ENCODE measurements at regions not wholly inside any gene's neighbourhood (a gene's known extent, or its start where the extent isn't known, plus 50 kb on each side); places are given as distances from the start of the nearest gene placed in this dataset.
A peak's percentile ranks its signal among the peaks of the same experiment; 100 is the strongest.

DNA sequence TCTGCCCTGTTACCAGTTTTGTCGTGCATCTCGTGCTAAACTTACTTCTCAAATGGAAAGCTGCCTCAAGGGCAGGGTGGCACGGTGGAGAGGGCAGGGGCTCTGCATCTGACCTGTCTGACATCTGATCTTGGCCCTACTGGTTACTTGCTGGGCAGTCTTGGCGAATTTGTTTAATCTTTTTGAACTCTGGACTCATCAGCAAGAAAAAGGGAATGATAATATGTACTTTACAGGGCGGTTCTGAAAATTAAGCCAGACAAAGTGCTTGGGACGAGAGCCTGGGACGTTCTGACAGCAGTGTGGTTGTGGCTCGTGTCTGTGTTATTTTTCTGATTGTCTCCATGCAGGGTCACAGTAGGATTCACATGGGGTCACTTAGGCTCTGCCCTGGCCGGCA, 659.3 kb downstream of the VRK1 start:
- H3K27me3 ChIP-seq (ENCODE audit: low read depth, low read length) = no peaks in the 10 kb centered on the region
- H3K9me3 ChIP-seq (ENCODE audit: control insufficient read depth in 1 of 2, low read length in 2 of 2) = no peaks in the 10 kb centered on the region
- H3K4me3 ChIP-seq (ENCODE audit: low read depth in 1 of 2, low read length in 2 of 2) = no peak overlapping the region
- no peaks in the 10 kb centered on the region for H3K36me3 ChIP-seq (ENCODE audit: control insufficient read depth in 1 of 2, insufficient read depth in 2 of 2, low read length in 2 of 2)
- peaks cover 0 to 11% of the 10 kb centered on the region in 2 donors for H3K4me1 ChIP-seq (ENCODE audit: control insufficient read depth in 1 of 2, insufficient read depth in 2 of 2, low read length in 2 of 2)
- no peak overlapping the region for H3K27ac ChIP-seq (ENCODE audit: low read length)

DNA sequence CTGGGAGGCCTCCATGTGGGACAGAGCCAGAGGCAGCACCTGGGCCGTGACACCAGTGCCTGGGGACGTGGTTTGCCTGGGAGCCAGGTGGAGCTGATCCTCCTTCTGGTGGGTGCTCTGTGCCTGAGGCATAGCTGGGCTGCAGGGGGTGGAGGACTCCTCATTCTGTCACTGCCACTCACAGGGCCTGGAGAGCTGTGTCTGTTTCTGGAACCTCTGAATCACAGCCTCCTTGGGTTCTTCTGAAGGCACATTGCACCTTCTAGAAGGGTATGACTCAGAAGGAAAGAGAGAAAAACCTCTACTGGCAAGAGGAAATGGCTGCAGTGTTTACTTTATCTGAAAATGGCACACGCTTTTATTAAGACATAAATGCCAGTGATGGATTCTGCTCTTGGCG, 659.8 kb downstream of the VRK1 start:
- H3K4me1 ChIP-seq (ENCODE audit: control insufficient read depth in 1 of 2, insufficient read depth in 2 of 2, low read length in 2 of 2) = peaks cover 0 to 11% of the 10 kb centered on the region in 2 donors
- H3K27me3 ChIP-seq (ENCODE audit: low read depth, low read length) = no peaks in the 10 kb centered on the region
- no peaks in the 10 kb centered on the region for H3K36me3 ChIP-seq (ENCODE audit: control insufficient read depth in 1 of 2, insufficient read depth in 2 of 2, low read length in 2 of 2)
- peaks cover 2 to 4% of the 10 kb centered on the region in 2 donors for H3K9me3 ChIP-seq (ENCODE audit: control insufficient read depth in 1 of 2, low read length in 2 of 2)
- H3K27ac ChIP-seq (ENCODE audit: low read length) = no peak overlapping the region
- no peak overlapping the region for H3K4me3 ChIP-seq (ENCODE audit: low read depth in 1 of 2, low read length in 2 of 2)

DNA sequence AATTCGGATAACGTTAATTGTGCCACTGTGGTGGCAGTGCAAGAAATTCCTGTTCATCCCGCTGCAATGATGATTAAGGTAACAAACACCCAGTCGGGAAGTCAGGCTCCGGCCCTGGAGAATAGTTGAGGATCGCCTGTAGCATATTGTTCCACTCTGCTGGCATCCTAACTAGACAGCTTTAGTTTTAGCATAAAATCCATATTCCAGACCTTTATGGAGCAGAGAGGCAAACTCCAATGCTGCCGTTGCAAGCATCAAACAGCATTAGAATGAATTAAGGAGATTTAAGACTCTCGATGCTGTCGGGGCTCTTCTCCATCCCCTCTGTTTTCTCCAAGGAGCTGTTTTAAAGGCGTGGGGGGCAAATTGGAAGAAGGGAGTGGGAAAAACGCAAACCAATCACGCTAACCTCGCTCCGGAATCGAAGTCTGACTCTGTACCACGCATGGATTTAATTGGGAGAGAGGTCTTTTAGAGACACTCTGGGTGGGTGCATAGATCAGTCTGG, 660.4 kb downstream of the VRK1 start:
- H3K27me3 ChIP-seq (ENCODE audit: low read depth, low read length) = no peaks in the 10 kb centered on the region
- H3K36me3 ChIP-seq (ENCODE audit: control insufficient read depth in 1 of 2, insufficient read depth in 2 of 2, low read length in 2 of 2) = no peaks in the 10 kb centered on the region
- H3K27ac ChIP-seq (ENCODE audit: low read length) = no peak overlapping the region
- H3K4me1 ChIP-seq (ENCODE audit: control insufficient read depth in 1 of 2, insufficient read depth in 2 of 2, low read length in 2 of 2) = peaks cover 0 to 11% of the 10 kb centered on the region in 2 donors
- peaks cover 8 to 10% of the 10 kb centered on the region in 2 donors for H3K9me3 ChIP-seq (ENCODE audit: control insufficient read depth in 1 of 2, low read length in 2 of 2)
- no peak overlapping the region for H3K4me3 ChIP-seq (ENCODE audit: low read depth in 1 of 2, low read length in 2 of 2)

DNA sequence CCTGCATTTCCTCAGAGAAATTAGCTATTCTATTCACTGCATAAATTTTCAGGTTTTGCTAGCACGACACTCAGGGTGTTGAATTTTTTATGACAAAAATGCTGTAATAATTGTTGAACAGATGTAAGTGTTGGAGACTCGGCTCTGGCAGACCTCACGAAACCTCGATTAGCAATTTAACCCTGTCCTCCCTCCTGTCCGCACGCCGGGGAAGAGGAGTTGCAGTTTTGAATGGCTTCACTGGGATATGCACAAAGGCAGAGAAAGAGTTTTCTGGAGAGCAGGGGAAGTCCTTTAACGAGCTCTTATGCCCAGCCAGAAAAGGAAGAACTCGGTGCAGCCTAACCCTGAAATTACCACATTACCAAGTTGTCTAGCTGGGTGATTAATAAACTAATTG, 661.1 kb downstream of the VRK1 start:
- H3K27me3 ChIP-seq (ENCODE audit: low read depth, low read length) = no peaks in the 10 kb centered on the region
- H3K27ac ChIP-seq (ENCODE audit: low read length) = peak overlapping the region; percentile 27

DNA sequence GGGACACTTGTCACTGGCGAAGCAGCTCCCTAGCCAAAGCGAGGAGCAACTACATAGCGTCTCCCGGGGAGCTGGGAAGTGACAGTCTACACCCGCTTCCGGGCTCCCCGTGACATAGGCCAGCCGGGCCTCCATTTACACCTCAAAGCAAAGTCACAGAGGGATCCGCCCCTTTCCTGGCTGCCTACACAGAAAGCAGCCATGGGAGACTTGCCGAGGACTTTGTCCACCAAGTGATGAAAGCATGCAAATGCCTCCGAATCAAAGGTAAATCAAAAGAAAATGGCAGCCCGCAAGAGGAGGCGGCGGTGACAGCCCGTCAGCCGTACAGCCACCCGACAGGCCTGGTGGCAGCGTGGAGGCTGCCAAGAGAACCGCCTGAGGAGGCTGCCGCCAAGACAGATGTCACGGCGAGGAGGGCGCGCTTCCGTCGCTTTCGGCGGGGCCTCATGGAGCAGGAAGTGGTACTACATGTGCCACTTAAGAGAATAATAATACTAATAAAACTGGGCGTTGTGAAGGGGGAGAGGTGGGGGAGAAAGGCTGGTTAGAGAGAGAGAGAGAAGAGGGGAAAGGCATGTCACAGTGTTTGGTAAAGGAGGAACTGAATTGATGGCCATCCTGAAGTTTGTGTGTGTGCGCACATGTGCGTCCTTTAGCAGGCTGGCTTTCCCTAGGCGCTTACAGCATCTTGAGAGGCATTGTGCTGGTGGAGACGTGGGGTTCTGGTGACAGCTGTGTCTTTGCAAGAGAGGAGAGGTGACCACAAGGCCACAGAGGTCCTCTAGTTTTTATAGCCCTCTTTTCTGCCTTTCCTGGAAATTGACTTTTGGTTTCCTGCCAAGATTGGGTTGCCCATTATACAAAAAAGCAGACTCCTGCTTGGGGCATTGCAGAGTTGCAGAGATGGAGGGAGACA, 661.7 kb downstream of the VRK1 start:
- H3K9me3 ChIP-seq (ENCODE audit: control insufficient read depth in 1 of 2, low read length in 2 of 2) = peaks cover 8 to 10% of the 10 kb centered on the region in 2 donors
- H3K4me1 ChIP-seq (ENCODE audit: control insufficient read depth in 1 of 2, insufficient read depth in 2 of 2, low read length in 2 of 2) = peaks cover 0 to 11% of the 10 kb centered on the region in 2 donors
- H3K36me3 ChIP-seq (ENCODE audit: control insufficient read depth in 1 of 2, insufficient read depth in 2 of 2, low read length in 2 of 2) = no peaks in the 10 kb centered on the region
- peak overlapping the region; percentile 43 to 53 for H3K4me3 ChIP-seq (ENCODE audit: low read depth in 1 of 2, low read length in 2 of 2)
- H3K27me3 ChIP-seq (ENCODE audit: low read depth, low read length) = no peaks in the 10 kb centered on the region
- H3K27ac ChIP-seq (ENCODE audit: low read length) = peak overlapping the region; percentile 27

More for the DNA sequence above, 661.1 kb downstream of the VRK1 start:
- peaks cover 8 to 10% of the 10 kb centered on the region in 2 donors for H3K9me3 ChIP-seq (ENCODE audit: control insufficient read depth in 1 of 2, low read length in 2 of 2)
- peak overlapping the region; percentile 43 to 53 for H3K4me3 ChIP-seq (ENCODE audit: low read depth in 1 of 2, low read length in 2 of 2)
- H3K4me1 ChIP-seq (ENCODE audit: control insufficient read depth in 1 of 2, insufficient read depth in 2 of 2, low read length in 2 of 2) = peaks cover 0 to 11% of the 10 kb centered on the region in 2 donors
- no peaks in the 10 kb centered on the region for H3K36me3 ChIP-seq (ENCODE audit: control insufficient read depth in 1 of 2, insufficient read depth in 2 of 2, low read length in 2 of 2)

DNA sequence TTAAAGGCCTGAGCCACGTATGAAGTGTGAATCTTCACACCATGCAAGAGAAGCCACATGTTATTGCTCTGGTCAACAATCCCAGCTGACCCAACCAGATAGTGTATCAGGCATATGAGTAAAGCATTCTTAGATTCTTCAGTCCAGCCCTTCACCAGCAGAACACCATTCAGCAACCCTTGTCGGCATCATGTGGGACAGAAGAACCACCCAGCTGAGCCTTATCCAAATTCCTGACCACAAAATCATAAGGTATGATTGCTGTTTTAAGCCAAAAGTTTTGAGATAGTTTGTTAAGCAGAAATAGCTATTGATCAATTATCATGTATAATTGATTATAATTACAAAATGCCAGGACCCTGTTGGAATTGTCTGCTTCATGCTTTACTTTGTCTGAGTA, 664.9 kb downstream of the VRK1 start:
- Histone ChIP-seq H3K4me1 (ENCODE audit: control insufficient read depth in 1 of 2, insufficient read depth in 2 of 2, low read length in 2 of 2) (peaks cover 0 to 11% of the 10 kb centered on the region in 2 donors), H3K27ac (ENCODE audit: low read length) (no peak overlapping the region), H3K36me3 (ENCODE audit: control insufficient read depth in 1 of 2, insufficient read depth in 2 of 2, low read length in 2 of 2) (no peaks in the 10 kb centered on the region), H3K27me3 (ENCODE audit: low read depth, low read length) (no peaks in the 10 kb centered on the region), H3K9me3 (ENCODE audit: control insufficient read depth in 1 of 2, low read length in 2 of 2) (peaks cover 8 to 10% of the 10 kb centered on the region in 2 donors), H3K4me3 (ENCODE audit: low read depth in 1 of 2, low read length in 2 of 2) (no peak overlapping the region)

DNA sequence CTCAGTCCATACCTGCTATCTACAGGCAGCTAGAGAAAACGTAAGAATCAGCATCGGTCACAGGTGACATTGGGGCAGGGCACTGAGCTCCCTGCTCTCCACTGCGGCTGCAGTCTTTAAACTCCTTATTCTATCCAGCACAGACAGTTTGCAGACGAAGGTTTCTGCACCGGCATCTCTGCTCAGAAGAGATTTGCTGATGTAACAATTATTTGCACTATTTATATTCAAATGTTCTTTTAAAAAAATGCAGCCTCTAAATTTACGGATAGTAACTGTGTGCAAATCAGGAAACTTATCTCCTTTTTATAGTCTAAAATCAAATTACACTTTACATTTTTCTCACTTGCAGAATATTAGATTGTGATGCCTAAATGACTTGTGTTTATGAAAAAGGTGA, 671.0 kb downstream of the VRK1 start:
- no peaks in the 10 kb centered on the region for H3K4me1 ChIP-seq (ENCODE audit: control insufficient read depth in 1 of 2, insufficient read depth in 2 of 2, low read length in 2 of 2)
- H3K27ac ChIP-seq (ENCODE audit: low read length) = no peak overlapping the region

DNA sequence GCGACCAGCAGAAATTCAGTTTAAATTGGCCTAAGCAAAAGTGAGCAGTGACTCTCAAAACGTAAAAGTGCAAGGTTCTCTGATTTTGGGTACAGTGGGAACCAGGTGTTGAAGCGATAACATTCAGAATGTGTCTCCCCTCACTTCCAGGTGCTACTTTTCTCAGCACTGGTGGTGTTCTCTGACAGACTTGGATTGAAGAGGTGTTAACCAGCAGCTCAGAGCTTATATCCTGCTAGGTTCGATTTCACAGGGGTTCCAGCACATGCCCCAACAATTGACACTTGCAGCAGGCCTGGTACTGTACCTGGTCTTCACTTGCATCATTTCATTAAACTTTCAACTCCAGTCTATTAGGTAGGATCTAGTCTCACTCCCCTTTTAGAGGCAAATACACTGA, 680.2 kb downstream of the VRK1 start:
- Histone ChIP-seq H3K27ac (ENCODE audit: low read length) (no peak overlapping the region), H3K27me3 (ENCODE audit: low read depth, low read length) (no peaks in the 10 kb centered on the region), H3K36me3 (ENCODE audit: control insufficient read depth in 1 of 2, insufficient read depth in 2 of 2, low read length in 2 of 2) (no peaks in the 10 kb centered on the region), H3K4me3 (ENCODE audit: low read depth in 1 of 2, low read length in 2 of 2) (no peak overlapping the region), H3K9me3 (ENCODE audit: control insufficient read depth in 1 of 2, low read length in 2 of 2) (no peaks in the 10 kb centered on the region), H3K4me1 (ENCODE audit: control insufficient read depth in 1 of 2, insufficient read depth in 2 of 2, low read length in 2 of 2) (no peaks in the 10 kb centered on the region)

More for the DNA sequence above, 671.0 kb downstream of the VRK1 start:
- no peaks in the 10 kb centered on the region for H3K36me3 ChIP-seq (ENCODE audit: control insufficient read depth in 1 of 2, insufficient read depth in 2 of 2, low read length in 2 of 2)
- no peaks in the 10 kb centered on the region for H3K9me3 ChIP-seq (ENCODE audit: control insufficient read depth in 1 of 2, low read length in 2 of 2)
- H3K27me3 ChIP-seq (ENCODE audit: low read depth, low read length) = peaks cover 5% of the 10 kb centered on the region
- H3K4me3 ChIP-seq (ENCODE audit: low read depth in 1 of 2, low read length in 2 of 2) = no peak overlapping the region

DNA sequence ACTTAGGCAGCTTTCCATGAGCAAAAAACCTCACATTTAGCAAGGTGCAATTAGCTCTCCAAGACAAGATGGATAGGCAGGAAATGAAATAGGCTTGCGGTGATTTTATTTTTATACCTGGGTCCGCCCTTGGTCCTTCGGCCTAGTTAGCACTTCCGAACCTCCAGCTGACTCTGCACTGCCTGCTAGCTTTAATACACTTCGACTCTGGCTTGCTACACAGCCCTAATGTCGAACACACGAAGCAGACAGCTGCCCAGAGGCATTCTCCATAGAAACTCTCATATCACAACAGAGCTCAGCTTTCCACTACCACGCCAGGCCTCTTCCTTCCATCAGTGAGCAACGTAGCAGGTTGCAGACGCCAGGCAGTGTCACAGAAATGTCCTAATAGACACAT, 688.0 kb downstream of the VRK1 start:
- no peak overlapping the region for H3K4me3 ChIP-seq (ENCODE audit: low read depth in 1 of 2, low read length in 2 of 2)
- H3K4me1 ChIP-seq (ENCODE audit: control insufficient read depth in 1 of 2, insufficient read depth in 2 of 2, low read length in 2 of 2) = no peaks in the 10 kb centered on the region
- H3K27ac ChIP-seq (ENCODE audit: low read length) = no peak overlapping the region
- H3K27me3 ChIP-seq (ENCODE audit: low read depth, low read length) = no peaks in the 10 kb centered on the region
- no peaks in the 10 kb centered on the region for H3K36me3 ChIP-seq (ENCODE audit: control insufficient read depth in 1 of 2, insufficient read depth in 2 of 2, low read length in 2 of 2)
- H3K9me3 ChIP-seq (ENCODE audit: control insufficient read depth in 1 of 2, low read length in 2 of 2) = no peaks in the 10 kb centered on the region

DNA sequence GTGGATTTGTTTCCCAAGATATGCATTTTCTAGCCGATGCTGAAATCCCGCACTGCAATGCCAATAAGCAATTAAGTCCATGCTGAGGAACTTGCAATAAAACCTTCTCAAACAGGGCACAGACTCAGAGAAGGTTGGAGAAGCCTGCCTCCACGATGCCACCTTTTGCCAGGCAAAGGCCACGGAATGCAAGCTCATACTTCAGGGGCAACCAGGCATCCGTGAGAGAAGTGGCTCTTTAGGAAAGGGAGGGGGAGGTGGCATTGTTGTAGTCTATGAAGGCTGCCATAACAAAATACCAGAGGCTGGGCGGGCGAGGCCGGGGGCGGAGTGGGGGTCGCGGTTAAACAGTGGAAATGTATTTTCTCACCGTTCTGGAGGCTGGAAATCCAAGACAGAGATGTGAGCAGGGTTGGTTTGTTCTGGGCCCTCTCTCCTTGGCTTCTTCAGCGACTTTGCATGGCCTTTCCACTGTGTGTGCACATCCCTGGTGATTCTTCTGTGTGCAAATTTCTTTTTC, 689.5 kb downstream of the VRK1 start:
- Histone ChIP-seq H3K27ac (ENCODE audit: low read length) (no peak overlapping the region), H3K4me1 (ENCODE audit: control insufficient read depth in 1 of 2, insufficient read depth in 2 of 2, low read length in 2 of 2) (no peaks in the 10 kb centered on the region), H3K4me3 (ENCODE audit: low read depth in 1 of 2, low read length in 2 of 2) (no peak overlapping the region), H3K9me3 (ENCODE audit: control insufficient read depth in 1 of 2, low read length in 2 of 2) (no peaks in the 10 kb centered on the region), H3K27me3 (ENCODE audit: low read depth, low read length) (no peaks in the 10 kb centered on the region), H3K36me3 (ENCODE audit: control insufficient read depth in 1 of 2, insufficient read depth in 2 of 2, low read length in 2 of 2) (no peaks in the 10 kb centered on the region)

DNA sequence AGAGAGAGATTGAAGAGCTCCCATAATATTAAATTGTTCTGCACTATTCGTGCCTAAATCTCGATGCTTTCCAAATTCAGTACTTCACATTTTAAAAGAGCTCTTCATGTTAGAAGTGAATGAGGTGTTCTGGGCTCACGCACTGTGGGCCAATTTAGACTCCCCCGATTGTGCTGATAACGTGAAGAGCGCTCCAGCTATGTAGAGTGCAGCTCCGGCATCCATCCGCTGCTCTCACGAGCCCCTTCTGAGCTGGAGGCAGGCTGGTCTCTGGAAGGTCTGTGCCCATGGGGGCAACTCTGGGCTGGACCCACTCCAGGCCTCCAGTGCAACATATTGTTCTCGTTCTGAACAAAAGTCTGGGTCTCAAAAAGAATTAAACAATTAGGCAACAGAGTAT, 692.6 kb downstream of the VRK1 start:
- Histone ChIP-seq H3K4me3 (ENCODE audit: low read depth in 1 of 2, low read length in 2 of 2) (no peak overlapping the region), H3K4me1 (ENCODE audit: control insufficient read depth in 1 of 2, insufficient read depth in 2 of 2, low read length in 2 of 2) (no peaks in the 10 kb centered on the region), H3K27ac (ENCODE audit: low read length) (no peak overlapping the region), H3K36me3 (ENCODE audit: control insufficient read depth in 1 of 2, insufficient read depth in 2 of 2, low read length in 2 of 2) (no peaks in the 10 kb centered on the region), H3K9me3 (ENCODE audit: control insufficient read depth in 1 of 2, low read length in 2 of 2) (peaks cover 0 to 4% of the 10 kb centered on the region in 2 donors), H3K27me3 (ENCODE audit: low read depth, low read length) (no peaks in the 10 kb centered on the region)

Measured in muscle layer of duodenum (tissue), 2 donors.